GM18511 (cell line): ENCODE measurements at regions not wholly inside any gene's neighbourhood (a gene's known extent, or its start where the extent isn't known, plus 50 kb on each side); places are given as distances from the start of the nearest gene placed in this dataset.

ENCODE experiments used
- ATAC-seq: cut with Tn5 transposase; IDR thresholded peaks from one replicate; pipeline ENCODE4 v1.9.1; 2021; ENCODE audit warnings: mild to moderate bottlenecking, moderate library complexity; ENCODE audit not compliant: unreplicated experiment

DNA sequence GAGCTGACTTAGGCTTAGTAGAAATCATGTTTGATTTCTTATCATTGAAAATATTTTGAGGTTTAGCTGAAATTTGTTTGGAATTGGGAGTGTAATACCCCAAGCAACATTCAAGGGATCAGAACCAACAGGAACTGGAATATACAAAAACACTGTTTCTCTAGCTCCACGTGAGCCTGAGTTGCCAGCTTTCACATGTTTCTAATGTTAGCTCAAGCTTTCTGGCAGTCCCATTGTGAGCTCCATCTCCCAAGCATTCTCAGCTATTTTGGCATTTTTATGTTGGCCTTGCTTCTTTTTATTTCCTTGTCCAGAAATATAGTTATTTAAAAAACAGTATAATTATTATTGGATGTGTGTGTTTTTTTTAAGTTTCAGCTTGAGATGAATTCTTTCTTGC is 427.1 kb upstream of the DPH6 start:
- no peak for ATAC-seq

DNA sequence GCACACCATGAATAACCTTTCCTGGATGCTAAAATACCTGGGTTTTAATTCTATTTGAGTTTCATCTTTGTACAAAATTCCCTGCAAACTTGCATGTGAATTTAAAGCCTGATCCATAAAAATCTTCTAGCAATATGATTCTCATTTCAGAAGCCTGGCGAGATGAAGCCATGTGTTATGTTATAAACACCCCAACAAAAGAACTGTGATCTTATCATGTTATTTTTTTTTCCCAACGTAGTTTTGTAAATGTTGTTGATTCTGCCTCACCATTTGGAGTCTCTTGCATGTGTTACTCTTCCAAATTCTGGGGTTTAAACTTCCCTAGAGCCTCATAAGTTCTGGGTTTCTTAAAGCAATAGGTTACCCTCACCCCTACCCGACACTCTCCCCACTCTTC is 428.1 kb upstream of the DPH6 start:
- no peak for ATAC-seq

DNA sequence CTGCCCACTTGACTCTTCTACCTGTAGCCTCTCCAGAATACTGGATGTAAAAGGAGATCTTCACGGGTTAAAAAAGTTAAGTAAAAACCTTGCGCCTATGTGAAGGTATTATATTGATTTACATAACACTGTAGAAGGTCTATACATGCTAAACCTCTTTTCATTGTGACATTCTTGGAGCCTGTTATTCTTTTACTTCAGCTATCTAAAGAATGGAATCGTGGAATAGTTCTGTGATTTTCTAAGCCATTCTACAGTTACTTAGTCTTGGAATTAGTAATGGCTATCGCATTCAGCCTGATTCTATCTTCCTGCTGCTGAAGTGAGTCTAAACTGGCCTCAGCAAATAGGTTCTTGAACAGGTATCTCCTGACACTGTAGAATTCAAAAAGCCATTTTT is 430.0 kb upstream of the DPH6 start:
- no peak for ATAC-seq

DNA sequence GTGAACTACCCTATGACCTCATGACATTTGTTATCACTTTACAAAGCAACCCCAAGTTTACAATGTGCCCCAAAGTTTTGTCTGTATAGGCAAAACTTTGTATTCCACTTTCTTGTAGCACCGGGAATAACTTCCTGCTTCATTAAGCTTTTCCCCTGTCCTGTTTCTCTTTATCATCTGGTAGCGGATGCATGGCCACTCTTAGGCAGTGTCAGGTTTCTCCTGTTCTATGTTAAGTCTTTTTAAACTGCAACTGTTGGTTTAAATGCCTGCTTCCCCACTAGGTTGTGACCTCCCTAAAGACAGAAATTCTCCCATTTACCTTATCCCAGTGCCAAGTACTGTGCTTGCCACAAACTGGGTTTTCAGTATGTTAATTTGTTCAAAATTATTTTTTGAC is 433.6 kb upstream of the DPH6 start:
- ATAC-seq: no peak

DNA sequence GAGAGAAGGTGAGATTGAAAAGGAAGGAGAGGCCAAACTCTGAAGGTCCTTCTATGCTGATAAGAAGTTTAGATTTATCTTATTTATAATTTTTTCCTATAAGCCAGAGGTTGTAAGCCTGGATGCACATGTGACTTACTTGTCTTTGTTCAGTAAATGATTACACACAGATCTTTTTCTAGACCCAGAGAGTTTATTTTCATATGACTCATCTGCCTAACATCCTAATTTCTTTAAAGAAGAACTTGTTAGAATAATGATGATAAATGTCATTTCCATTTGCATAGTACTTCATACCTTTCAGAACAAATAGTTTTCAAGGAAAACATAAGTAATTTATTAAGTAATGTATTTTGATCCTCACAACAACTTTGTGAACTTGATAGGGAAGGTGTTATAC is 434.8 kb upstream of the DPH6 start:
- ATAC-seq: no peak

DNA sequence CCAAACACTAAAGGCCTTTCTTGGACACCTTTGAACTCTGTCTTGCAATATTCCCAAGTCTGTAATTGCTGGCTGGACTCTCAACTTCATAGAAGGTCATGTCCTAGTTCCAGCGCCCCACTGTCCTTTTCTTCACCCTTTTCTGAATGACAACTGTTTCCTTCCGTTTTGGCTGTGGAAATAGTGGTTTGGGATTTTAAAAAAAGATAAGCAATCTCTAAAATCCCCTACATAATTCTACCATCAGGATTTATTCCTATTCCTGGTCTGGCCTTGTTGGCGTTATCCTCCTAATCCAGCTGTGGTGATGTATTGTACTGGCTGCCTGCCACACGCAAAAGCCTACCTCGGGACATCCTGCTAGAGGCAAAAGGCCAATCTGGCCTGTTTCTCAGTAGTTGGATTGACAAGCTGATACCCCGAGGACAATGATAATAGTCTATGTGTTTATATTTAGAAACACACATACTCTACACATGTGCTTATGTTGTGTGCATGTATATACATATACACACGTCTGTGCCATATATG is 440.3 kb upstream of the DPH6 start:
- no peak for ATAC-seq

DNA sequence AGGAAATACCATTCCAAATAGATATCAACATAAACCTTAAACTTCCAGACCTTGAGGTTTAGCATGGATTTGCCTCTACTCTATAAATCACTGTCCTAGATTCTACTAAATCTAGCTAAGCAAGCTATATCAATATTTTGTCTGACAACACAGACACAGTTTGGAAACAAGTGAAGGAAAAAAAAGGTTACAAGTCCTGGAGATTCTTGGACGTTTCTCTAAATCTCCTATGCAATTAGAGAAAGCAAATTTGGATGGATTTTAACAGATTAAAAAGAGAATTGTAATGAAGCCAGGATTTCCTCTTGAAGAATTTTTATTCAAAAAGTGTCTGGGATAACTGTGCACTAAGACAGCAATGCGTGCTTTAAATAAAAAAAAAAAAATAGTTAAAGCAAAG is 441.1 kb upstream of the DPH6 start:
- no peak for ATAC-seq

DNA sequence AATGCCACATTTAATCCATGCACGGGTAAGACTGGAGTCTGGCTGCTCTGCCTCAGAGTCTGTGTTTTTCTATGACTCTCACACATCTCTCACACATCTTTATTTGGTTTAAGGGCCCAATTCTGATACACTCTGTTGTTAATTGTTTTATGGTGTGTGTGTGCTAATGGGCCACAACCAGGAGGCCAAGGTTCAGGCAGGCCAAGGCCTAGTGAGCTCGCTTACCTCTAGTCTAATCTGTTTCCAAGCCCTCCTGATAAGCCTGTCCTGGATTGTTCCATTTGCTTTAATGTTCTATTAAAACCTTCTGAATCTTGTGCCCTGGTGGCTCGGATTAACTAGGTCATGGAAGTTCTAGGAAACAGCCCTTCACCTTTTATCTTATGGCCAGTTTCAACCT is 445.4 kb upstream of the DPH6 start:
- ATAC-seq: no peak

DNA sequence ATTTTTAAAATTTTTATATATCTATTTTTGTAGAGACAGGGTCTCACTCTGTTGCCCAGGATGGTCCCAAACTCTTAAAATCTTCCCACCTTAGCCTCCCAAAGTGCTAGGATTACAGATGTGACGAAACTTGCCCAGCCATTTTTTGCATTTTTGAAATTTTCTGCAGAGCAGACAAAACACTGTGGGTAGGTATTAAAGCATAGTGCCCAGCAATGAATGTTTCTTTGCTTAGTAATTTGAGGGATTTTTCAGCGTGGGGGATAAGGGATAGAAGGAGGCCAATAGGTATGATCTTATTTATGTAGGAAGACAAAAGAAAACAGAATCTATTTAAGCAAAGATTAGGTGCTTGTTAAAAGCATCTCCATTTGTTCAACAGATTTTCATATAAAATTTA is 446.8 kb upstream of the DPH6 start:
- no peak for ATAC-seq

DNA sequence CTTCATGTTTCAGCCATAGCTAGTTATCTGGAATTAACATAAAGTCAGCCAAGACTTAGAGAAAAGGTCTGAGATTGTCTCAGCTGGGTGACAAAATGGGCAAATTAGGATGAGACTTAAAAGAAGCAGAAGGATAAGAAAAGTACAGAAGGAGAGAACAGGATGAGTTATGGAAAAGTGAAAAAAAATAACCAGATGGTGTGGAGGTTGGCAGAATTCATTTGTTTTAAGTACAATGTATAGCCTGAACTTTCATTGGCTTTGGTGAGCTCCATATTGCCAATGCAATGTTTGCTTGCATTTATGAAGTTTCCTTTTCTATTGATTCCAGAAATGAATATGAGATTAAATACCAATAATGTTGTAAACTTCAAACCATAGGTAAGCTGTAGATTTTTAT is 447.2 kb upstream of the DPH6 start:
- no peak for ATAC-seq

DNA sequence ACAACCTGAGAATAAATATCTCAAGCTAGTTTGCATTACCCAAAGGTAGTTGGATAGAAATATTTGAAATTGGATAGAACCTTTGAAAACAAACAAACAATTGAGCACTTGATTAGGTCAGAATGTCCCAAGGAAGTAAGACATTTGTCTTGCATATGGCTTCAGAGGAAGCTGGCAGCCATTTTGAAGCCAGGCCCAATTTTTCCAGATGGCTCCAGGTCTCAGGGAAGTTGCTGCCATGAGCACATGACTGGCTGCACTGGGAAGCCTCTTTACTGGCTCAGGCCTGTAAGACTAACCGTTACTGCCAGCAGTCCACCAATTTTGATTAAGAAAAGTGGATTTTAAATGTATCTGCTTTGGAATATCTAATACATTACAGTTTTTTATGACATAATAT is 448.9 kb upstream of the DPH6 start:
- no peak for ATAC-seq

DNA sequence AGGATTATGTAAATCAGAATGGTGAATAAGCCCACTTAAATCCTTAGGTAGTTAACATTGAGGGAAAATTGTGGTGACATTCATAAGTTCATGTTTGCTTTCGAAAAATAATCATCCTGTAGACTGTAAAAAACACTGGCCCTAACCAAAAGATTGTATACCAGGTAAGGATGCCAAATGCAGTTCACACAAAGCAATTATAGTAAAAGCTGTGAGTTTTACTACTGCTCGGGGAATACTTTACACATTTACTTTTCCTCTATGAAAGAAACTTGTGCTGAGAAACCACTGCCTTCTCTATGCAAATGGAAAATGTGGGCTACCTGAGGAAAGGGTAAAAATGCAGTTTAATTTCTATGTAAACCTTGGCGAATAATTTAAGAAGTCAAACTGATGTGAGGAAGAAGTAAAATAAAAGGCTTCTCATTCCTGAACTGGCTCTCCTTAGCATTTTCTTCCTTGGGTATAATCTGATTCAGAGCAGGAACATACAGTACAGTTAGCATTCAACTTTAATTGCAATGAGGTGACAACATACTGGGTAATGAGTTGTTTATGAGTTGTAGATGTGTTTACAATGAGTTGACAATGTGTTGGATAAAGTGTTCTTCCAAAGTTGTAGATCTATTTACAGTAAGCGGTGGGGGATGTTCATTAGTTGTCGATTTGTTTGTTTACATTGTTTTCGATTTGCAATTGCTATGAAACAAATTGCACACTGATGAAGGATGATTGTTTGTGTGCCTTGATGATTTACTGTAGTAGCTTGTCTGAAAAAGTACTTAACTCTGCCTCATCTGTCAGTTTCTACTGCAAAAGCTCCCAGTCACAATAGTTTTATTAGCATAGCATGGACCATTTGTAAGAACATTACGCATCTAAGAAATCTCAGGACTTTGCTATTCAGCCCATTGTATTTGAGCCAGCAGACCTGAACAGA is 453.0 kb upstream of the DPH6 start:
- ATAC-seq: no peak

DNA sequence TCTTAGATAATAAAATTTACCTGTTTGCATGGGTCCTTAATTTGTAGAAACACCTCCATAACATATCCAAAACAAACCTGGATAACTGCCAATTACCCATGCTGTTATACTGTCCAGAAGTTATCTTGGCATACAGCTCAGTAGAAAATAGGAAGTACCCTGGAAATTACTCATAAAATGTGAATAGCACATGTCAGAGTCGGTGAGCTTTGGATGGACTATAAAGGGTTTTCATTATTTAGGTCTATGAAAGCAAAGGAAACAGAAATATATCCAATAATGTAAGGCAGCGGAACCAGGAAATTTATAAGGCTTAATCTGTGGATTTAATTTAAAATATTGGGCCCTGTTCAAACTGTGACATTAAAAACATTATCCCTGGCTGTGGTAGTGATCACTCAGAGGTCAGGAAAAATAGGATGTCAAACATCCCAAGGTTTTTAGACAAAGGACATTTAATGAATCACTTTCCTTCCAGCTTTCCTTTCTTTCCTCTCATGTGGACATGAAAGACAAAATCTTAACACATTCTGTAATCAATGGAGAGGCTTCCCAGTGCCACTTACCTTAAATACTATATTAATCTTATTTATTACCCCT is 459.0 kb upstream of the DPH6 start:
- ATAC-seq: no peak

DNA sequence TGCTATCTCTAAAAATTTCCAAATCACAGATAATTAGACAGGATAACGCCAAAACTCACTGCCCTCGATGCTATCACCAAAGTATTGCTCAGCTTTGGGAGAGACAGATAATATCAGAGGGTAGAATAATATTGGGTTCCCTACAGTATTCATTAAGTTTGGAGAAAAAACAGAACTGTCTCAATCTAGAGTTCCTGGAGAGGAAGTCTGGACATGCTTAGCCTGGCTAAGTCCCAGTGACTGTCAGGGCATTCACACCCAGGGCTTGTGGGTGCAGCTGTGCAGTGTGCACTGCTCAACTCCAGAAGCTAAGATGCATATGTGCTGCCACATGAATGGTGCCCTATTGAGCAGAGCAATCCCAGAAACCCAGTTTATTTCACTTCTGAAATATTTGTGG is 459.6 kb upstream of the DPH6 start:
- ATAC-seq: no peak

DNA sequence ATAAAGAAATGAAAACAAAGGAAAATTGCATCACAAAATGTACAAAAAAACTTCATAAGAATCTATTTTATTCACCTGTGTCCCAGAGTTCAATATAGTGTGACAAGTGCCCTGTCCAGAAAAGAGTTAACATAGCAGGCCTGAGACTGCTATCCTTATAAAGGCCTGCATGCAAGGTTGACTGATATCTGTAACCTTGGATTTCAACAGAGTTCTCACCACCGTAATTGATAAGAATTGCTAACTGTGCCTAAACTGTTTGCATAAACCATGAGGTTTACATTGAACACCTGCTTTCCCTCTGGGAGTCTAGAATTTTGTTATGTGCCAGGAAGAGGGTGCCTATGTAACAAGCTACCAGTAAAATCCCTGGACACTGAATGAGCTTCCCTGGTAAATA is 461.7 kb upstream of the DPH6 start:
- no peak for ATAC-seq

DNA sequence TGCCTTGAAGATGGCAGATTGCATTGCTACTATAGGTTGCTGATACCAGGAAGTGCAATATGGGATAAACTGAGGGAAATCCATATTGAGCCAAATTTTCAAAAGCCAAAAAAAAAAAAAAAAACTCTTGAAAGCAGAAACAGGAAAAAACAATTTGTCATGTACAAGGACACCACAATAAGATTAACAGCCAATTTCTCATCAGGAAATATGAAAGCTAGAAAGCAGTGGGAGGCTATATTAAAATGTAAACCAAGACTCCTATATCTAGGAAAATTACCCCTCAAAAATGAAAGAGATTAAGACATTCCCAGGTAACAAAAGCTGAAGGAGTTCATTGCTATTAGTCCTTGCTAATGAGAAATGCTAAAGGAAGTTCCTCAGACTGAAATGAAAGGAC is 462.8 kb upstream of the DPH6 start:
- ATAC-seq: no peak

DNA sequence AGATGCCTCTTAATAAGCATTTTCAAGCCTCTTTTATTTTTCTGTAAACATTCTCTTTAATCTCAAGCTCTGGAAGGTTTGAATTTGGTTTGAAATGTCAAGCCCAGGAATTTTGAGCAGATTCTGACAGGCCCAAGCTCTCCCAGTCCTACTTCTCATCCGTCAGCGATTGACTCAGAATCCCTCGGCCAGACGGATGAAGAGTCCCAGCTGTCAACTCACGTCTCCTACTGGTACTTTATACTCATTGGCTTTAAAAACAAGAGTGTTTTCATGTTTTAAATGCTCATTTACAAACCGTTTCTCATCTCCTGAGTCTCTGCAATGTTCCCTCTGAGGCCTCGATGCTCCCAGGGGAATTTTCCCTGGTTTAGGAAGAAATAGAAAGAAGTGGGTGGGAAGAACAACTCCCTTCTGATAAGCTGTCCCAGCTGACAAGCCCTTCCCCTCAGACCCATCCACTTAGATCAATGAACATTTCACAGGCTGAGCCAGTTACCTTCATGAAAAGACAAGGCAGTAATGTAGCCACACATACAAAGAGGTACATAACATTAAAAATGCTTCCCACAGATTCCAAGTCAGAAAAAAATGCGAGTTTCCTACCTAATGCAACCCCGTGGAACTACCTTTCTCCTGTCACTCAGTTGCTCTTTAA is 478.2 kb upstream of the DPH6 start:
- no peak for ATAC-seq

DNA sequence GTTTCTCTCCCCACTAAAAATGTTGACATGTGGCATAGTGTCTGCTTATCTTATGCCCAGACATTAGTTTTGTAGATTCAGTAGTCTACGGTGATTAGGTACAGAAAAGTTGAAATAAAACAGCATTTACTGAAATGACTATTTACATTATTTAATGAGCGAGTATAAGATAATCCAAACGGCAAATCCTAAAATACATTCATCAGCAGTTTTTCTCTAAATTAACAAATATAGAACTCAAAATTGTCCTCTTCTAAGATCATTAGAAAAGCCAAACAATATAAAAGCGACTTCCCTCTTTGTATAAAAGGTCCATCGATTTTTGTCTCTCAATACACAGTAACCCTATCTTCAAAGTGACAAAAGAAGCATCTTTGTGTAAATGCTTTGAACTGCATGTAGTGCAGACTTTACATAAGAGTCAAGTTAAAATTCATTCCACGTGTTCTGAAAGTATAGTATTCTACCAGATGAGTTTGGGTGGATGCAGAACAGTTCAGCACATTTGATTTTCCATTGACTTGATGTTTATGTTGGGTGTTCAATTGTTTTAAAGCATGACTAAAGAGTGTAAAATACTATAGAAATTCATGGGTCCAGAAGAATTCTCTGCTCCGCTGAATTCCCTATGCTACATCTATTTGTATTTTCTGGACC is 480.8 kb upstream of the DPH6 start:
- no peak for ATAC-seq

DNA sequence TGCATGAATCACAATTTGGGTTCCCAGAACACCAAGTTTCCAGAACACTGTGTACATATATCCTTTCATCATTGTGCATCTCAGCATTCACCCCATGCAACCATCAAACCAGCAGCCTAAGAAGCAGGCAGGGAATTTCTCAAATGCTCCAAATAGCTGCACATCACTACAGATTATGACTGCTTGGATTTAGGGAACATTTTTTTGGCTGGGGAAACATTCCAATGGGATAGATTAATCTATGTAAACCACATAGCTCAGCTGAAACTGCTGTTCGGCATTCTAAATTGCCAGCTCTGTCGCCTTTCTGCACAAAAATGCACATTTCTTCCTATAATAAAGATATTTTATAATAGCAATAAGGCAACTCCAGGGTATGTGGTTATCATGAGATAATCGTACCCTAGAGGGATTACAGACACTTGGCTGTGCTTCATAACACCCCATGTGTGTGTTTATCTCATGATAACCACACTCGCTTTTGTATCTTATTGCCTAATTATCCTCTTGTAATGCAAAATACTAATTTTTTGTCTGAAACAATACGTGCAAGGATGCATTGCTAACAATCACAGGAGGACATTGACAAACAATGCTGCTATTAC is 483.7 kb upstream of the DPH6 start:
- ATAC-seq: no peak

DNA sequence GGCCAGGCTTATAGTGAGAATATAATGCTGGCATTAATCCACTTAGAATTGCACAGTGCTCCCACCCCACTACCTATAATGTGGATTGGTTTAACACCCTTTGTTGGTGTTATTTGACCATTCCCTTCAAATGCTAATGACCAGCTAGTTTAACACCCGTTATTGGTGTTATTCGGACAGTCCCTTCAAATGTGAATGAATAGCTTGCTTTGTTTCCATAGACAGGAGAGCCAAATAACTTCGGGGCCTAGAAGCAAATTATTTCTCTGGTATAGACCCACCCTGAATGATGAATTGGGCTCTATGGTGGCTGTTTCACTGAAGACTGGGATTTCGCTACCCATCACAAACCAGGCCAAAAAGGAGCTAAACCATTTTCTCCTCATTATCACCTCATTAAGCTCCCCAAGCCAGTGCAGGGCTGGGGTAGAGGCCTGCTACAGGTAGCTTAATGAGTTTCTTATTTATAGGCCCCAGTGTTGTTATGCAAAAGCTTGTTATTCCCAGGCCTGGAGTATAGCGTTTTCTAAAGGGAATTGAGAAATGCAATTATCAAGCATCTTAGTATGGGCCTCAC is 494.1 kb upstream of the DPH6 start:
- no peak for ATAC-seq
